Endothelial cell of umbilical vein (primary cell): ENCODE measurements at regions not wholly inside any gene's neighbourhood (a gene's known extent, or its start where the extent isn't known, plus 50 kb on each side); places are given as distances from the start of the nearest gene placed in this dataset.

ENCODE experiments used
- BruUV-seq: library from RNA; stranded (reverse); fragments of 400-500 nt; replicated peaks from 2 replicates; lab custom pipeline; 2021; lab: Mats Ljungman, UMichigan
- CTCF ChIA-PET: fragments of 300-600, 350-600 bp; sonication (Branson Sonifier 250); formaldehyde crosslinking; loops from one replicate; lab custom pipeline; 2021; ENCODE audit warnings: antibody characterized with exemption, inconsistent platforms; lab: Charles Lee
- POLR2A ChIA-PET: fragments of 300-600, 350-600 bp; sonication (Branson Sonifier 250); formaldehyde crosslinking; loops from one replicate; lab custom pipeline; 2021; ENCODE audit warnings: antibody characterized with exemption, inconsistent platforms; lab: Charles Lee
- DNase-seq: peaks from one replicate; pipeline ENCODE4 v3.0.0-alpha.2; 2011; ENCODE audit warnings: low read depth, low spot score
- FAIRE-seq: peaks from 2 replicates; lab custom pipeline; 2011; peaks lifted over from hg19 to GRCh38; lab: Jason Lieb, UNC
- H2AFZ ChIP-seq: 2 replicates; pipeline ENCODE4 v1.6.0; 2012; ENCODE audit warnings: low read depth, low read length, control low read depth, inconsistent platforms
- H3K27ac ChIP-seq: 2 replicates; pipeline ENCODE4 v1.5.1; 2011; ENCODE audit warnings: low read depth, mild to moderate bottlenecking, control low read depth, low read length, moderate library complexity; ENCODE audit not compliant: insufficient read depth
- H3K27me3 ChIP-seq, 2 experiments: 2 replicates each; pipeline versions ENCODE4 v1.6.0 to v1.6.1; 2011; ENCODE audit warnings: low read length in 2 of 2, mixed read lengths in 1 of 2; ENCODE audit not compliant: control insufficient read depth in 2 of 2, insufficient read depth in 2 of 2
- H3K36me3 ChIP-seq, 2 experiments: 2 replicates in 1 of 2; 3 replicates in 1 of 2; pipeline ENCODE4 v1.5.1; 2011; ENCODE audit warnings: low read length in 2 of 2, mild to moderate bottlenecking in 1 of 2, moderate library complexity in 1 of 2; ENCODE audit not compliant: control insufficient read depth in 2 of 2, insufficient read depth in 2 of 2; ENCODE audit errors: extremely low read depth in 1 of 2
- H3K4me1 ChIP-seq: 3 replicates; pipeline ENCODE4 v1.5.1; 2011; ENCODE audit warnings: mild to moderate bottlenecking, low read length; ENCODE audit not compliant: control insufficient read depth, insufficient read depth; ENCODE audit errors: extremely low read depth
- H3K4me2 ChIP-seq: 2 replicates; pipeline ENCODE4 v1.6.1; 2011; ENCODE audit warnings: low read length, control low read depth, mixed read lengths; ENCODE audit not compliant: insufficient read depth
- H3K4me3 ChIP-seq, 3 experiments: fragments of 200-600 bp in 1 of 3; sonication (generic), shearing (Covaris generic) in 1 of 3; replicated peaks in 1 of 3; 2 replicates each; pipeline ENCODE4 v1.5.1; 2011 to 2016; ENCODE audit warnings: control low read depth in 3 of 3, low read length in 3 of 3, mild to moderate bottlenecking in 2 of 3, inconsistent platforms in 1 of 3, low read depth in 1 of 3, moderate library complexity in 1 of 3; ENCODE audit not compliant: insufficient read depth in 1 of 3
- H3K79me2 ChIP-seq: 2 replicates; pipeline ENCODE4 v1.6.0; 2012; ENCODE audit warnings: low read length, inconsistent platforms; ENCODE audit not compliant: control insufficient read depth, insufficient read depth
- H3K9ac ChIP-seq: replicated peaks from 2 replicates; pipeline ENCODE3; 2011; ENCODE audit warnings: low read length, control low read depth; ENCODE audit not compliant: insufficient read depth; ENCODE audit errors: extremely low read depth
- H3K9me1 ChIP-seq: replicated peaks from 3 replicates; pipeline ENCODE4 v1.6.0; 2011; ENCODE audit warnings: mild to moderate bottlenecking, low read length; ENCODE audit not compliant: control insufficient read depth, insufficient read depth; ENCODE audit errors: extremely low read depth
- H3K9me3 ChIP-seq: replicated peaks from 2 replicates; pipeline ENCODE4 v1.5.1; 2012; ENCODE audit warnings: low read length, inconsistent platforms; ENCODE audit not compliant: control insufficient read depth, insufficient read depth
- H4K20me1 ChIP-seq: replicated peaks from 2 replicates; pipeline ENCODE3; 2011; ENCODE audit warnings: mild to moderate bottlenecking, low read length; ENCODE audit not compliant: control insufficient read depth, insufficient read depth; ENCODE audit errors: extremely low read depth
- EZH2 ChIP-seq: IDR thresholded peaks from 2 replicates; pipeline ENCODE4 v1.6.1; 2012; ENCODE audit warnings: borderline replicate concordance, low read depth, mild to moderate bottlenecking, moderate library complexity, low read length, inconsistent platforms; ENCODE audit not compliant: severe bottlenecking
- FOS ChIP-seq: IDR thresholded peaks from 2 replicates; pipeline ENCODE4 v1.6.1; 2011; ENCODE audit warnings: mild to moderate bottlenecking, low read length, moderate library complexity, borderline replicate concordance; ENCODE audit not compliant: insufficient read depth
- GATA2 ChIP-seq: IDR thresholded peaks from 2 replicates; pipeline ENCODE4 v1.7.0; 2011; ENCODE audit warnings: low read depth, mild to moderate bottlenecking, moderate library complexity, mixed read lengths, low read length; ENCODE audit not compliant: insufficient read length, insufficient read depth
- JUN ChIP-seq: IDR thresholded peaks from 2 replicates; pipeline ENCODE4 v1.6.1; 2011; ENCODE audit warnings: borderline replicate concordance, low read depth; ENCODE audit not compliant: insufficient read length, insufficient read depth
- MAX ChIP-seq: IDR thresholded peaks from 2 replicates; pipeline ENCODE4 v1.6.1; 2011; ENCODE audit not compliant: insufficient read depth, insufficient read length
- MYC ChIP-seq: IDR thresholded peaks from one replicate; pipeline ENCODE4 v1.6.1; 2011; ENCODE audit warnings: mild to moderate bottlenecking, low read depth, low read length
- POLR2A ChIP-seq: IDR thresholded peaks from 2 replicates; pipeline ENCODE4 v1.6.1; 2012; ENCODE audit warnings: low read depth, mild to moderate bottlenecking, control low read depth, low read length
- POLR2AphosphoS5 ChIP-seq: IDR thresholded peaks from 2 replicates; pipeline ENCODE4 v1.6.1; 2012; ENCODE audit warnings: low read depth, mild to moderate bottlenecking, control low read depth, low read length, moderate library complexity; ENCODE audit not compliant: insufficient read depth
- dilution Hi-C: fragments of 300-500 bp; cut with MboI; formaldehyde crosslinking; loops from one replicate; pipeline ENCODE4 v1.15.0; 2019; ENCODE audit warnings: low sequenced_read_pairs; ENCODE audit not compliant: extremely low pct_ligation_motif_present
- intact Hi-C: fragments of 100-400 bp; cut with micrococcal nuclease; formaldehyde crosslinking; loops from one replicate; pipeline ENCODE4 v1.10.0; 2022
- TF ChIP-seq, protein P1 (sequence below), 2 donors: IDR thresholded peaks; 1 replicate in 1 of 2; 2 replicates in 1 of 2; pipeline ENCODE4 v1.5.1; 2011; ENCODE audit warnings: low read length in 2 of 2, mild to moderate bottlenecking in 2 of 2, moderate library complexity in 2 of 2, control low read depth in 1 of 2, inconsistent platforms in 1 of 2, low read depth in 1 of 2; ENCODE audit not compliant: insufficient read depth in 1 of 2; ENCODE audit errors: extremely low read depth in 1 of 2

DNA sequence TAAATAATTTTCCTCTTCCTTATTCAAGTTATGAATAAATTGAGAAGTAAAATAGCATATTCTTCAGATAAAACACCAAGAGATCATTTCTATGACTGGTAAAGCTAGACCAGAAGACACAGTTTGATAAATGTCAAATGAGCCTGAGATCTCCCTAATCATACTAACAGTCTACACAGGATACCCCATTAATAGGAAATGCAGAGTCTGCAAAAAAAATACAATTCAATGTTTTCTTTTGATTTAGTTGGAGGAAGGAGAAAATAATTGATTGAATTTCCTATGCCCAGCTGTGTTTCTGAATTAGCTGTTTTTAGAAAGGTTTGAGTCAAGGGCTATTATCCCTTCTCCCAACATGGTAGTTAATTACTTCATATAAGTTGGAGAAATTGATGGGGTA lies 734.6 kb upstream of the SLITRK1 start:
- intact Hi-C loops, result no loop called here
- DNase-seq, result no peak

GRCh38 chr13:84609716-84610115 lies 727.4 kb upstream of the SLITRK1 start:
- intact Hi-C loops (no loop called here), dilution Hi-C loops (no loop called here)
- DNase-seq (no peak), FAIRE-seq (no peak)
- Histone ChIP-seq H3K9me3 (peaks cover 10% of the 10 kb centered on the region), H3K9me1 (no peaks in the 10 kb centered on the region), H2AFZ (no peak overlapping the region), H3K4me2 (no peak overlapping the region), H4K20me1 (no peaks in the 10 kb centered on the region), H3K27me3 (no peaks in the 10 kb centered on the region), H3K9ac (no peak overlapping the region), H3K4me3 (no peak overlapping the region), H3K27ac (no peak overlapping the region), H3K79me2 (no peaks in the 10 kb centered on the region), H3K36me3 (no peaks in the 10 kb centered on the region), H3K4me1 (no peaks in the 10 kb centered on the region)
- CTCF ChIA-PET, result no interaction called here
- POLR2A ChIA-PET, result no interaction called here
- TF ChIP-seq FOS, result no peak
- no peak for TF ChIP-seq JUN
- no peak for TF ChIP-seq MAX
- no peak for TF ChIP-seq POLR2AphosphoS5
- TF ChIP-seq, protein P1, sequence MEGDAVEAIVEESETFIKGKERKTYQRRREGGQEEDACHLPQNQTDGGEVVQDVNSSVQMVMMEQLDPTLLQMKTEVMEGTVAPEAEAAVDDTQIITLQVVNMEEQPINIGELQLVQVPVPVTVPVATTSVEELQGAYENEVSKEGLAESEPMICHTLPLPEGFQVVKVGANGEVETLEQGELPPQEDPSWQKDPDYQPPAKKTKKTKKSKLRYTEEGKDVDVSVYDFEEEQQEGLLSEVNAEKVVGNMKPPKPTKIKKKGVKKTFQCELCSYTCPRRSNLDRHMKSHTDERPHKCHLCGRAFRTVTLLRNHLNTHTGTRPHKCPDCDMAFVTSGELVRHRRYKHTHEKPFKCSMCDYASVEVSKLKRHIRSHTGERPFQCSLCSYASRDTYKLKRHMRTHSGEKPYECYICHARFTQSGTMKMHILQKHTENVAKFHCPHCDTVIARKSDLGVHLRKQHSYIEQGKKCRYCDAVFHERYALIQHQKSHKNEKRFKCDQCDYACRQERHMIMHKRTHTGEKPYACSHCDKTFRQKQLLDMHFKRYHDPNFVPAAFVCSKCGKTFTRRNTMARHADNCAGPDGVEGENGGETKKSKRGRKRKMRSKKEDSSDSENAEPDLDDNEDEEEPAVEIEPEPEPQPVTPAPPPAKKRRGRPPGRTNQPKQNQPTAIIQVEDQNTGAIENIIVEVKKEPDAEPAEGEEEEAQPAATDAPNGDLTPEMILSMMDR (IDR thresholded peaks at IDR 0.05; ENCODE audit: extremely low read depth in 1 of 2, insufficient read depth in 1 of 2, low read depth in 1 of 2, low read length in 2 of 2), result no peak
- TF ChIP-seq POLR2A, result no peak
- no peak for TF ChIP-seq GATA2
- TF ChIP-seq MYC, result no peak
- TF ChIP-seq EZH2, result no peak
- BruUV-seq, result no TSS peak

More for the DNA sequence above, 734.6 kb upstream of the SLITRK1 start:
- no peaks in the 10 kb centered on the region for H3K9me1 ChIP-seq
- no peak overlapping the region for H3K4me2 ChIP-seq
- no peak overlapping the region for H3K4me3 ChIP-seq
- ChIA-PET CTCF (no interaction called here), POLR2A (no interaction called here)
- H3K27me3 ChIP-seq, result no peaks in the 10 kb centered on the region
- BruUV-seq, result no TSS peak
- no peak for FAIRE-seq
- no peaks in the 10 kb centered on the region for H4K20me1 ChIP-seq
- H3K9me3 ChIP-seq, result no peaks in the 10 kb centered on the region
- no peak overlapping the region for H2AFZ ChIP-seq
- H3K36me3 ChIP-seq, result no peaks in the 10 kb centered on the region
- TF ChIP-seq POLR2AphosphoS5 (no peak), FOS (no peak), MYC (no peak), JUN (no peak), GATA2 (no peak)
- no peaks in the 10 kb centered on the region for H3K4me1 ChIP-seq
- no peaks in the 10 kb centered on the region for H3K79me2 ChIP-seq
- no peak overlapping the region for H3K27ac ChIP-seq
- dilution Hi-C loops, result no loop called here
- H3K9ac ChIP-seq, result no peak overlapping the region
